ENCODE measurements at regions not wholly inside any gene's neighbourhood (a gene's known extent, or its start where the extent isn't known, plus 50 kb on each side); places are given as distances from the start of the nearest gene placed in this dataset.

- DNase-seq, result no peak
Observed at GRCh38 chr1:234683861-234684632, 74.1 kb upstream of the IRF2BP2 start.

- DNase-seq, result no peak
Observed at GRCh38 chr1:234683127-234683860, 73.3 kb upstream of the IRF2BP2 start.

GRCh38 chr1:234681990-234682389 lies 72.0 kb upstream of the IRF2BP2 start:
- DNase-seq, result no peak

GRCh38 chr1:234681065-234681464 lies 71.1 kb upstream of the IRF2BP2 start:
- no peak for DNase-seq

GRCh38 chr1:234680331-234680904 lies 70.4 kb upstream of the IRF2BP2 start:
- no peak for DNase-seq

GRCh38 chr1:234676103-234676594 lies 66.2 kb upstream of the IRF2BP2 start:
- peak; percentile 89 for DNase-seq

- no peak for DNase-seq
Observed at GRCh38 chr1:234675572-234675971, 65.6 kb upstream of the IRF2BP2 start.

- DNase-seq, result no peak
Observed at GRCh38 chr1:234675006-234675405, 65.0 kb upstream of the IRF2BP2 start.

GRCh38 chr1:234674218-234674815 lies 64.3 kb upstream of the IRF2BP2 start:
- DNase-seq, result no peak

GRCh38 chr1:234672349-234673135 lies 62.6 kb upstream of the IRF2BP2 start:
- no peak for DNase-seq

- DNase-seq, result no peak
Observed at GRCh38 chr1:234670967-234671626, 61.1 kb upstream of the IRF2BP2 start.

- no peak for DNase-seq
Observed at GRCh38 chr1:234669499-234669898, 59.5 kb upstream of the IRF2BP2 start.

- no peak for DNase-seq
Observed at GRCh38 chr1:234668577-234668955, 58.6 kb upstream of the IRF2BP2 start.

GRCh38 chr1:234667600-234668576 lies 57.9 kb upstream of the IRF2BP2 start:
- DNase-seq, result no peak

- no peak for DNase-seq
Observed at GRCh38 chr1:234666761-234667160, 56.8 kb upstream of the IRF2BP2 start.

GRCh38 chr1:234665975-234666605 lies 56.1 kb upstream of the IRF2BP2 start:
- no peak for DNase-seq

GRCh38 chr1:234662148-234662547 lies 52.2 kb upstream of the IRF2BP2 start:
- no peak for DNase-seq

- no peak for DNase-seq
Observed at GRCh38 chr1:234661317-234661928, 51.4 kb upstream of the IRF2BP2 start.

GRCh38 chr1:234660536-234661316 lies 50.7 kb upstream of the IRF2BP2 start:
- no peak for DNase-seq
